IMR-90 (cell line): ENCODE measurements at regions not wholly inside any gene's neighbourhood (a gene's known extent, or its start where the extent isn't known, plus 50 kb on each side); places are given as distances from the start of the nearest gene placed in this dataset.

Source experiments
- ATAC-seq: fragments of 200-7000 bp; cut with Tn5 transposase; 2 replicates; pipeline ENCODE4 v1.9.1; 2020; ENCODE audit warnings: low read depth, mild to moderate bottlenecking, moderate library complexity
- BruUV-seq: library from RNA; stranded (reverse); fragments of 400-500 nt; replicated peaks from 2 replicates; lab custom pipeline; 2021; lab: Mats Ljungman, UMichigan
- CTCF ChIA-PET: fragments of 300-600 bp; formaldehyde crosslinking; extraction: SDS; loops from one replicate; lab custom pipeline; 2021; ENCODE audit warnings: antibody characterized with exemption; lab: Yijun Ruan, JAX
- POLR2A ChIA-PET: fragments of 300-600 bp; sonication (Branson Sonifier 250); formaldehyde crosslinking; loops from one replicate; lab custom pipeline; 2022; ENCODE audit warnings: antibody characterized with exemption; ENCODE audit not compliant: unreplicated experiment; lab: Charles Lee
- DNase-seq: peaks from one replicate; pipeline ENCODE4 v3.0.0; 2013
- H2AFZ ChIP-seq: replicated peaks from 2 replicates; pipeline ENCODE3; 2013; ENCODE audit warnings: low read length, mild to moderate bottlenecking; ENCODE audit not compliant: poor library complexity
- H2AK5ac ChIP-seq: 2 replicates; pipeline ENCODE4 v1.6.1; 2013; ENCODE audit warnings: low read depth, low read length, inconsistent platforms
- H2AK9ac ChIP-seq: replicated peaks from 2 replicates; pipeline ENCODE3; 2013; ENCODE audit warnings: mild to moderate bottlenecking, low read depth, low read length, moderate library complexity; ENCODE audit not compliant: poor library complexity
- H2BK120ac ChIP-seq: 2 replicates; pipeline ENCODE4 v1.6.1; 2013; ENCODE audit warnings: low read depth, low read length, inconsistent platforms
- H2BK15ac ChIP-seq: 3 replicates; pipeline ENCODE4 v1.6.1; 2013; ENCODE audit warnings: low read depth, low read length, inconsistent platforms
- H2BK20ac ChIP-seq: 2 replicates; pipeline ENCODE4 v1.6.1; 2013; ENCODE audit warnings: low read depth, mild to moderate bottlenecking, inconsistent platforms, low read length, moderate library complexity
- H2BK5ac ChIP-seq: 2 replicates; pipeline ENCODE4 v1.6.1; 2013; ENCODE audit warnings: mild to moderate bottlenecking, low read depth, low read length, inconsistent platforms; ENCODE audit not compliant: poor library complexity, severe bottlenecking
- H3K14ac ChIP-seq: replicated peaks from 2 replicates; pipeline ENCODE4 v1.6.1; 2013; ENCODE audit warnings: low read depth, low read length, inconsistent platforms
- H3K18ac ChIP-seq: 2 replicates; pipeline ENCODE4 v1.6.1; 2013; ENCODE audit warnings: low read depth, low read length, control low read depth
- H3K23ac ChIP-seq: 2 replicates; pipeline ENCODE4 v1.6.1; 2013; ENCODE audit warnings: low read depth, low read length, inconsistent platforms
- H3K27ac ChIP-seq: 2 replicates; pipeline ENCODE4 v1.5.1; 2013; ENCODE audit warnings: mild to moderate bottlenecking, control low read depth, low read length; ENCODE audit not compliant: insufficient read depth
- H3K27me3 ChIP-seq: 2 replicates; pipeline ENCODE4 v1.6.1; 2013; ENCODE audit warnings: low read length; ENCODE audit not compliant: control insufficient read depth, insufficient read depth
- H3K36me3 ChIP-seq: 2 replicates; pipeline ENCODE4 v1.6.1; 2013; ENCODE audit warnings: low read length, mixed read lengths; ENCODE audit not compliant: control insufficient read depth, insufficient read depth
- H3K4ac ChIP-seq: 2 replicates; pipeline ENCODE4 v1.6.1; 2013; ENCODE audit warnings: low read depth, low read length, inconsistent platforms
- H3K4me1 ChIP-seq: 2 replicates; pipeline ENCODE4 v1.6.1; 2013; ENCODE audit warnings: low read length, mixed read lengths; ENCODE audit not compliant: control insufficient read depth, insufficient read depth
- H3K4me2 ChIP-seq: 2 replicates; pipeline ENCODE4 v1.6.1; 2013; ENCODE audit warnings: low read depth, mild to moderate bottlenecking, control low read depth, low read length, moderate library complexity
- H3K4me3 ChIP-seq: 2 replicates; pipeline ENCODE4 v1.5.1; 2013; ENCODE audit warnings: low read depth, mild to moderate bottlenecking, control low read depth, low read length, moderate library complexity; ENCODE audit not compliant: insufficient read depth
- H3K56ac ChIP-seq: 2 replicates; pipeline ENCODE4 v1.6.1; 2013; ENCODE audit warnings: low read length, inconsistent platforms; ENCODE audit not compliant: insufficient read depth; ENCODE audit errors: extremely low read depth
- H3K79me1 ChIP-seq, 2 experiments: 2 replicates each; pipeline ENCODE4 v1.6.1; 2013; ENCODE audit warnings: low read length in 2 of 2, inconsistent platforms in 1 of 2, low read depth in 1 of 2
- H3K9ac ChIP-seq: 2 replicates; pipeline ENCODE4 v1.6.1; 2013; ENCODE audit warnings: low read depth, low read length, control low read depth
- H3K9me1 ChIP-seq: 2 replicates; pipeline ENCODE4 v1.6.1; 2013; ENCODE audit warnings: low read length, inconsistent platforms; ENCODE audit not compliant: insufficient read depth
- H3K9me3 ChIP-seq: 2 replicates; pipeline ENCODE4 v1.6.1; 2013; ENCODE audit warnings: low read length; ENCODE audit not compliant: control insufficient read depth, insufficient read depth
- H4K20me1 ChIP-seq: 2 replicates; pipeline ENCODE4 v1.6.1; 2013; ENCODE audit warnings: low read length, inconsistent platforms; ENCODE audit not compliant: insufficient read depth
- H4K5ac ChIP-seq: 2 replicates; pipeline ENCODE4 v1.6.1; 2013; ENCODE audit warnings: mild to moderate bottlenecking, low read depth, low read length, control low read depth
- H4K8ac ChIP-seq, 2 experiments: 2 replicates each; pipeline ENCODE4 v1.6.1; 2013; ENCODE audit warnings: low read depth in 2 of 2, low read length in 2 of 2, control low read depth in 1 of 2, inconsistent platforms in 1 of 2
- H4K91ac ChIP-seq: 2 replicates; pipeline ENCODE4 v1.6.1; 2013; ENCODE audit warnings: low read depth, low read length, inconsistent platforms; ENCODE audit not compliant: insufficient read depth
- RAD21 ChIP-seq: IDR thresholded peaks from 2 replicates; pipeline ENCODE4 v1.6.1; 2012; ENCODE audit warnings: low read length, improper control_type of control experiment
- RFX5 ChIP-seq: IDR thresholded peaks from 2 replicates; pipeline ENCODE4 v1.8.0; 2012; ENCODE audit warnings: low read depth, mild to moderate bottlenecking, low read length, moderate library complexity
- WGBS, 2 experiments: methylation state at CpG; one replicate each; pipeline versions ENCODE4 v1.1.5 to v1.1.7; 2013; ENCODE audit warnings: missing lambda C conversion rate in 2 of 2; ENCODE audit not compliant: insufficient read length in 1 of 2; ENCODE audit errors: extremely low coverage in 2 of 2; 5-methylcytosine and 5-hydroxymethylcytosine counted together
- dilution Hi-C: fragments of 300-500 bp; cut with HindIII; formaldehyde crosslinking; loops from one replicate; pipeline ENCODE4 v1.14.3; 2018; ENCODE audit warnings: low sequenced_read_pairs; ENCODE audit not compliant: unreplicated experiment
- in situ Hi-C: fragments of 300-500 bp; cut with MboI; formaldehyde crosslinking; loops from 3 replicates; pipeline ENCODE4 v1.14.3; 2019; ENCODE audit warnings: low sequenced_read_pairs, inconsistent platforms, mixed read lengths
- intact Hi-C: fragments of 100-400 bp; cut with micrococcal nuclease; formaldehyde crosslinking; loops from 2 replicates; pipeline ENCODE4 v1.10.0; 2022
- TF ChIP-seq, protein P1 (sequence below): fragments of 150-350 bp; IDR thresholded peaks from 2 replicates; pipeline ENCODE4 v1.6.1; 2016; ENCODE audit warnings: low read depth, mild to moderate bottlenecking, low read length, moderate library complexity, borderline replicate concordance
- TF ChIP-seq, protein P2 (sequence below): conservative IDR thresholded peaks from 2 replicates; pipeline ENCODE4 v1.5.1; 2012; ENCODE audit warnings: mild to moderate bottlenecking, low read depth, low read length, improper control_type of control experiment

DNA sequence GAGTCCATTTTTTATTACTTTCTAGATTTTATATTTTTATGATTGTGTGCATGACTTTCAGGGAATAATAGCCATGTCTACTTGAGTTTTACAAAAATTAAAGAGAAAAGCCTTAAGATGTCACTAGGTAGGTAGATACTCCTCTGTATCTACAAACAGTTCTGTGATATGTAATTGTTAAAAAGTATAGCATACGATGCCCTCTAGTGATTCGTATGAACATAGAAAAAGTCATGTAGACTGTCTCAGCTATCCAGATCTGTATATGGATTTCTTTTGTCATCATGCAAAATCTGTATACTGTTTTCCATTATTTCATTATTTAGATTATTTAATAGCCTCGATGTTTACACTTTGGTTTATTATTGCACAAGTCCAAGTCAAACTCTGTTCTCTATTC is 856.6 kb downstream of the CENPC start:
- ATAC-seq: peak; percentile 37; the same call in 1 of the 2 replicates
- Histone ChIP-seq H3K9me3 (no peaks in the 10 kb centered on the region), H3K4me2 (no peak overlapping the region), H4K20me1 (no peaks in the 10 kb centered on the region), H3K18ac (no peak overlapping the region), H3K4me3 (no peak overlapping the region), H2AFZ (no peak overlapping the region), H3K27ac (no peak overlapping the region), H2BK20ac (no peak overlapping the region), H3K23ac (no peak overlapping the region), H2AK5ac (no peak overlapping the region), H2BK5ac (no peak overlapping the region), H4K5ac (no peak overlapping the region), H3K14ac (no peak overlapping the region), H3K9ac (no peak overlapping the region), H4K91ac (no peak overlapping the region), H3K27me3 (no peaks in the 10 kb centered on the region), H2BK15ac (no peak overlapping the region), H3K56ac (no peak overlapping the region), H2AK9ac (no peak overlapping the region), H4K8ac (no peak overlapping the region), H3K9me1 (no peaks in the 10 kb centered on the region), H3K79me1 (no peaks in the 10 kb centered on the region), H2BK120ac (no peak overlapping the region), H3K4ac (no peak overlapping the region), H3K4me1 (no peaks in the 10 kb centered on the region), H3K36me3 (no peaks in the 10 kb centered on the region)
- TF ChIP-seq, protein P1, sequence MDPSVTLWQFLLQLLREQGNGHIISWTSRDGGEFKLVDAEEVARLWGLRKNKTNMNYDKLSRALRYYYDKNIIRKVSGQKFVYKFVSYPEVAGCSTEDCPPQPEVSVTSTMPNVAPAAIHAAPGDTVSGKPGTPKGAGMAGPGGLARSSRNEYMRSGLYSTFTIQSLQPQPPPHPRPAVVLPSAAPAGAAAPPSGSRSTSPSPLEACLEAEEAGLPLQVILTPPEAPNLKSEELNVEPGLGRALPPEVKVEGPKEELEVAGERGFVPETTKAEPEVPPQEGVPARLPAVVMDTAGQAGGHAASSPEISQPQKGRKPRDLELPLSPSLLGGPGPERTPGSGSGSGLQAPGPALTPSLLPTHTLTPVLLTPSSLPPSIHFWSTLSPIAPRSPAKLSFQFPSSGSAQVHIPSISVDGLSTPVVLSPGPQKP: no peak
- TF ChIP-seq RAD21: peak; percentile 37
- TF ChIP-seq RFX5: no peak
- TF ChIP-seq, protein P2, sequence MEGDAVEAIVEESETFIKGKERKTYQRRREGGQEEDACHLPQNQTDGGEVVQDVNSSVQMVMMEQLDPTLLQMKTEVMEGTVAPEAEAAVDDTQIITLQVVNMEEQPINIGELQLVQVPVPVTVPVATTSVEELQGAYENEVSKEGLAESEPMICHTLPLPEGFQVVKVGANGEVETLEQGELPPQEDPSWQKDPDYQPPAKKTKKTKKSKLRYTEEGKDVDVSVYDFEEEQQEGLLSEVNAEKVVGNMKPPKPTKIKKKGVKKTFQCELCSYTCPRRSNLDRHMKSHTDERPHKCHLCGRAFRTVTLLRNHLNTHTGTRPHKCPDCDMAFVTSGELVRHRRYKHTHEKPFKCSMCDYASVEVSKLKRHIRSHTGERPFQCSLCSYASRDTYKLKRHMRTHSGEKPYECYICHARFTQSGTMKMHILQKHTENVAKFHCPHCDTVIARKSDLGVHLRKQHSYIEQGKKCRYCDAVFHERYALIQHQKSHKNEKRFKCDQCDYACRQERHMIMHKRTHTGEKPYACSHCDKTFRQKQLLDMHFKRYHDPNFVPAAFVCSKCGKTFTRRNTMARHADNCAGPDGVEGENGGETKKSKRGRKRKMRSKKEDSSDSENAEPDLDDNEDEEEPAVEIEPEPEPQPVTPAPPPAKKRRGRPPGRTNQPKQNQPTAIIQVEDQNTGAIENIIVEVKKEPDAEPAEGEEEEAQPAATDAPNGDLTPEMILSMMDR: peak; percentile 30; the same call in 1 of the 2 replicates
- WGBS, 2 experiments: no CpG with 5 or more reads among the region's 3 CpGs
- intact Hi-C loops: no loop called here
- ChIA-PET POLR2A (no interaction called here), CTCF (no interaction called here)
- in situ Hi-C loops: no loop called here
- DNase-seq: peak; percentile 9
- dilution Hi-C loops: no loop called here
- no TSS peak for BruUV-seq
